ENCODE measurements at regions not wholly inside any gene's neighbourhood (a gene's known extent, or its start where the extent isn't known, plus 50 kb on each side); places are given as distances from the start of the nearest gene placed in this dataset.

- no peak for DNase-seq (ENCODE audit: low read depth in 2 of 2)
Observed at GRCh38 chr11:29782447-29782846, 234.4 kb downstream of the KCNA4 start.

- DNase-seq (ENCODE audit: low read depth in 2 of 2): no peak
Observed at GRCh38 chr11:29781268-29781667, 235.6 kb downstream of the KCNA4 start.

GRCh38 chr11:29780756-29781155 is 236.1 kb downstream of the KCNA4 start:
- no peak for DNase-seq (ENCODE audit: low read depth in 2 of 2)

- DNase-seq (ENCODE audit: low read depth in 2 of 2): no peak
Observed at GRCh38 chr11:29773656-29774264, 243.1 kb downstream of the KCNA4 start.

- no peak for DNase-seq (ENCODE audit: low read depth in 2 of 2)
Observed at GRCh38 chr11:29756871-29757270, 260.0 kb downstream of the KCNA4 start.

GRCh38 chr11:29755474-29755873 is 261.4 kb downstream of the KCNA4 start:
- DNase-seq (ENCODE audit: low read depth in 2 of 2): no peak

GRCh38 chr11:29751618-29752017 is 265.2 kb downstream of the KCNA4 start:
- DNase-seq (ENCODE audit: low read depth in 2 of 2): no peak

- no peak for DNase-seq (ENCODE audit: low read depth in 2 of 2)
Observed at GRCh38 chr11:29750392-29750791, 266.4 kb downstream of the KCNA4 start.

GRCh38 chr11:29734287-29734686 is 282.5 kb downstream of the KCNA4 start:
- no peak for DNase-seq (ENCODE audit: low read depth in 2 of 2)

- DNase-seq (ENCODE audit: low read depth in 2 of 2): no peak
Observed at GRCh38 chr11:29713831-29714320, 303.0 kb downstream of the KCNA4 start.

GRCh38 chr11:29712616-29713015 is 304.2 kb downstream of the KCNA4 start:
- DNase-seq (ENCODE audit: low read depth in 2 of 2): no peak

- DNase-seq (ENCODE audit: low read depth in 2 of 2): no peak
Observed at GRCh38 chr11:29707924-29708323, 308.9 kb downstream of the KCNA4 start.

- no peak for DNase-seq (ENCODE audit: low read depth in 2 of 2)
Observed at GRCh38 chr11:29685361-29685760, 331.5 kb downstream of the KCNA4 start.

- no peak for DNase-seq (ENCODE audit: low read depth in 2 of 2)
Observed at GRCh38 chr11:29682856-29683255, 334.0 kb downstream of the KCNA4 start.

GRCh38 chr11:29679996-29680395 is 336.8 kb downstream of the KCNA4 start:
- DNase-seq (ENCODE audit: low read depth in 2 of 2): no peak

GRCh38 chr11:29676993-29677392 is 339.8 kb downstream of the KCNA4 start:
- DNase-seq (ENCODE audit: low read depth in 2 of 2): no peak

- no peak for DNase-seq (ENCODE audit: low read depth in 2 of 2)
Observed at GRCh38 chr11:29669310-29669709, 347.5 kb downstream of the KCNA4 start.

GRCh38 chr11:29657709-29658108 is 359.1 kb downstream of the KCNA4 start:
- DNase-seq (ENCODE audit: low read depth in 2 of 2): no peak

- no peak for DNase-seq (ENCODE audit: low read depth in 2 of 2)
Observed at GRCh38 chr11:29656597-29656996, 360.2 kb downstream of the KCNA4 start.

GRCh38 chr11:29645373-29645772 is 371.5 kb downstream of the KCNA4 start:
- DNase-seq (ENCODE audit: low read depth in 2 of 2): no peak

GRCh38 chr11:29641201-29641600 is 375.6 kb downstream of the KCNA4 start:
- no peak for DNase-seq (ENCODE audit: low read depth in 2 of 2)

GRCh38 chr11:29634744-29635143 is 382.1 kb downstream of the KCNA4 start:
- DNase-seq (ENCODE audit: low read depth in 2 of 2): no peak

GRCh38 chr11:29634244-29634643 is 382.6 kb downstream of the KCNA4 start:
- no peak for DNase-seq (ENCODE audit: low read depth in 2 of 2)

GRCh38 chr11:29629286-29629685 is 387.5 kb downstream of the KCNA4 start:
- DNase-seq (ENCODE audit: low read depth in 2 of 2): no peak

Data from activated CD4-positive, alpha-beta T cell treated with anti-CD3 and anti-CD28 coated beads for 24 hours (primary cell).